ENCODE measurements at regions not wholly inside any gene's neighbourhood (a gene's known extent, or its start where the extent isn't known, plus 50 kb on each side); places are given as distances from the start of the nearest gene placed in this dataset.

DNA sequence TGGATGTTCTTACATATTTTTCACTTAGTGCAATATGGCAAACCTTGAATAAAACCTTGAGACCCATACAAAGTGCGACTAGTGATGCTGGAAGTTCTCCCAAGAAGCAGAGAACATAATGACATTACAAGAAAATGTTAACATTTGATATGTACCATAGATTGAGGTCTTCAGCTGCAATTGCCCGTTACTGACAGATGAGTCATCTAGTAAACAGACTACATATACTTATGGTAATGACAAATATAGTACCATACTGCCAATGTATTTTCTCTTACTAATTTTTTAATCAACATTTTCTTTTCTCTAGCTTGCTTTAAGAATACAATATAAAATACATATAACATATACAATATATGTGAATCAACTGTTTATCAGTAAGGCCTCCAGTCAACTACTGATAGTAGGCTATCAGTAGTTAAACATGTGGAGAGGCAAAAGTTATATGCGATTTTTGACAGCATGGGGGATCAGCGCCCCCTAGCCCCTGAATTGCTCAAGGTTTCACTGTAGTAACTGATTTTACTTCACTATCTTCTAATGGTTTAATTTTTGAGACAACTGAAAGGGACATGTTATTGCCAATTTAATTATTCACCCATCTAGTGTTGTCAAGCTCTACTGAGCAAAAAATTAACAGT lies 166.7 kb upstream of the ADGRB3 start:
- peaks cover 0 to 2% (median 0%) of the 10 kb centered on the region in 3 donors for H3K9me3 Mint-ChIP-seq
- H3K4me1 Mint-ChIP-seq = no peaks in the 10 kb centered on the region
- no peaks in the 10 kb centered on the region for H3K36me3 Mint-ChIP-seq
- no peak overlapping the region for H3K4me3 Mint-ChIP-seq
- H3K27ac Mint-ChIP-seq = no peak overlapping the region
- H3K27me3 Mint-ChIP-seq = no peaks in the 10 kb centered on the region

DNA sequence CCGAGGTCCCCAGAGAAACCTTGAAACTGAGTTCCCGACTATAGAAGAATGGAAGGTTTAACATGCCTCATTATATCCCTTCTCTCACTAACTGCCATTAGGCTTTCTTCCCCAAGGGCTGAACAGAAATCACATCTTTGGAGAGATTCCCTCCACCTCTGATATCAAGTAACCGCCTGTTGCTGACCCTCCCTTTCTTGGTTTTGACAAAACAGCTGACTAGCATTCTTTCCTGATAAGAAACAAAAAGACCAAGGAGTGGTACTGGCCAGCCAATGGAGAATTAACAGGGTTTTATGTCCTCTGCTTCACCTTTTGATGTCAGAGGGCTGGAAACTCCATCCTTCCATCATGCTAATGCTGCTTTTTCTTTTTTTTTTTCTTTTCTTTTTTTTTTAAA lies 176.6 kb upstream of the ADGRB3 start:
- Mint-ChIP-seq H3K4me1 (no peaks in the 10 kb centered on the region), H3K4me3 (no peak overlapping the region)

DNA sequence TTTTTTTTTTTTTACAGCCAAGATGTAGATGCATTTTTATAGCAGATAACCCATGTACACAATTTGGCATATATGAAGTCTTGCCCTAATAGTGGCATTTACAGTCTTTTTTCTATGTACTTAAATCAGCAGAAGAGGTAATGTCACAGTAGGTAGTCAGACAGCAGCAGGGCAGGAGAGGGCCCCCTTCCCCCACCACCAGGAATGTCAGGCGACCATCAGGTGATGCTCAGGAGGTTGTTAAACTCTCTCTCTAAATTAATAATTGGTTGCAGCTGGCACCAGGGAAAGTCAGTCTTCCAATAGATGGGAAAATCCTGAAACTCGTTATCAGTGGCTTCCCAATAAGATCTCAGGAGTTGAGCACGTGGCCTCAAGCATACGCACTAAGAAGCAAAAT lies 188.0 kb upstream of the ADGRB3 start:
- no peaks in the 10 kb centered on the region for H3K4me1 Mint-ChIP-seq
- peaks cover 0 to 4% (median 0%) of the 10 kb centered on the region in 3 donors for H3K9me3 Mint-ChIP-seq
- no peaks in the 10 kb centered on the region for H3K36me3 Mint-ChIP-seq
- no peak overlapping the region for H3K4me3 Mint-ChIP-seq
- no peak overlapping the region for H3K27ac Mint-ChIP-seq
- H3K27me3 Mint-ChIP-seq = no peaks in the 10 kb centered on the region

More for the DNA sequence above, 176.6 kb upstream of the ADGRB3 start:
- H3K27me3 Mint-ChIP-seq = no peaks in the 10 kb centered on the region
- H3K27ac Mint-ChIP-seq = no peak overlapping the region
- peaks cover 2 to 12% (median 5%) of the 10 kb centered on the region in 3 donors for H3K9me3 Mint-ChIP-seq
- H3K36me3 Mint-ChIP-seq = no peaks in the 10 kb centered on the region

DNA sequence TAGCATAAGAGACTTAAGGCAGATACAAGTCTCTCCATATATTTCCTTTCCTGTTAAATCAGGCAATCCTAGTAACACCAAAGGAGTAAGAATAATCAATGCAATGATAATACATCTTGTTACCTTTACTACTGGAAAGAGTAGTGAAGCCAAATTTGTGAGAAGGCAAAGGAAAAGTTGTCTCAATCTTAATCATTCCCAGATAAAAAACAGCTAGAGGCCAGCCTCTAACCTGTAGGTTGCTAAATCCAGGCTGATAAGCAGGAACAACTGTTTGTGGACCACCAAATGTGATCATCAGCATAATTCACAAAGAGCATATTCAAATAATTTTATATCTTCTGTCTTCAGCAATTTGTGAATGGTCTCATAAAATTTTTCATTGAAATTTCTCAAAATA lies 189.2 kb upstream of the ADGRB3 start:
- H3K4me3 Mint-ChIP-seq = no peak overlapping the region
- peaks cover 0 to 4% (median 0%) of the 10 kb centered on the region in 3 donors for H3K9me3 Mint-ChIP-seq
- H3K27ac Mint-ChIP-seq = no peak overlapping the region
- no peaks in the 10 kb centered on the region for H3K27me3 Mint-ChIP-seq
- H3K4me1 Mint-ChIP-seq = no peaks in the 10 kb centered on the region
- H3K36me3 Mint-ChIP-seq = no peaks in the 10 kb centered on the region

DNA sequence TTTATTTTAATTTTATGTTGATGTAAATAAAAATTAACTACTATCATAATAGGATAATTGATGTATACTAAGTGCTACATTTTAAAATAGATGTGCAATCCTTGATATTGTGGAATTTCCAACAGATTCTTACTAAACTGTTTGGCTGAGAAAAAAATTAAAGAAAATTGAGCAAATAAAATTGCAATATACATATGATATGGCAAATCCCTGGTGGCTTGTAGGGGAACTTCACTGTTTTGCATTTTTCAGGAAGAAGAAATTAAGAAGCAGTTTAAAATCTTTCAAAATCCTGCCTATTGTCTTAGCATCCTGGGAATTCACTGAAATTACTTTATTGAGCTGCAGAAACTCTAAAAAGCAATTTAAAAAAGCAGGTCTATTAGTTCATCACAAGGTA lies 191.4 kb upstream of the ADGRB3 start:
- no peak overlapping the region for H3K27ac Mint-ChIP-seq
- no peaks in the 10 kb centered on the region for H3K27me3 Mint-ChIP-seq
- H3K4me1 Mint-ChIP-seq = no peaks in the 10 kb centered on the region
- peaks cover 0 to 4% (median 0%) of the 10 kb centered on the region in 3 donors for H3K9me3 Mint-ChIP-seq
- H3K4me3 Mint-ChIP-seq = no peak overlapping the region
- H3K36me3 Mint-ChIP-seq = no peaks in the 10 kb centered on the region

DNA sequence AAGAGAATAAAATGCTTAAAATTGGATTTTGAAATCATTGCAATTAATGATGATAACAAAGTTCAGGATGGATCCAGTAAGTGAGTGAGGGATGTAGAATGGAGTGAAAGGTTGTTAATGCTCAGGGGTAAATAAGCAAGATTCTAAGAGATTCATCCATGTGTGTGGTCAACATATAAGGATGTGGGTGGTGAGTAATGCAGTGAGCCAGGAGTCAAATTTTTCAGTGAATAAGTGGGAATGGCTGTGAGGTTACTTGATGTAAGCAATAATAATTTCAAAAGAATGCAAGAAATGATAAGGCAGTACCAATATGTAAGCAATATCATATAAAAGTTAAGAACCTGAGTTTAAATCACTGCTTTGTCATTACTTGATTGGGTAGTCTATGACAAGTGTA lies 207.5 kb upstream of the ADGRB3 start:
- no peak overlapping the region for H3K4me3 Mint-ChIP-seq
- no peaks in the 10 kb centered on the region for H3K36me3 Mint-ChIP-seq
- H3K9me3 Mint-ChIP-seq = peaks cover 0 to 4% (median 0%) of the 10 kb centered on the region in 3 donors
- H3K4me1 Mint-ChIP-seq = no peaks in the 10 kb centered on the region
- no peaks in the 10 kb centered on the region for H3K27me3 Mint-ChIP-seq
- no peak overlapping the region for H3K27ac Mint-ChIP-seq

DNA sequence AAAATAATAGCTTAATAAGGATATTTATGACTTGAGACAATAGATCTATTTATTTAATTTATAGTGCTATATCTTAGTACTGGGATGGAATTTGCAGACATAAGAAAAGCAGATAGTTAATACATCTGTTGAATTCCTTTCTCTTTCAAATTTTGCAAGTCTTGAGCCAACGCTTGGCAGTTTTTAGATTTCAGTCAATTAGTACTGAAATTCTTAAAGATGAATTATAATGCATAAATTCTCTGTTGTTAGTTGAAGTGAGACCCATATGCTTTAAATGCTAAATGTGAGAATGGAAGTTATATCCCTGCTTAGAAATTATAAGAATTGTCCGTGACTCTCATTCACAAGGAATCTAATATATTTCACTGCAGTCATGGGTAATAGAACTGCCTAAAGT lies 225.1 kb upstream of the ADGRB3 start:
- Mint-ChIP-seq H3K27ac (no peak overlapping the region), H3K27me3 (no peaks in the 10 kb centered on the region), H3K9me3 (peaks cover 0 to 7% (median 2%) of the 10 kb centered on the region in 3 donors), H3K4me3 (no peak overlapping the region), H3K36me3 (no peaks in the 10 kb centered on the region), H3K4me1 (no peaks in the 10 kb centered on the region)

DNA sequence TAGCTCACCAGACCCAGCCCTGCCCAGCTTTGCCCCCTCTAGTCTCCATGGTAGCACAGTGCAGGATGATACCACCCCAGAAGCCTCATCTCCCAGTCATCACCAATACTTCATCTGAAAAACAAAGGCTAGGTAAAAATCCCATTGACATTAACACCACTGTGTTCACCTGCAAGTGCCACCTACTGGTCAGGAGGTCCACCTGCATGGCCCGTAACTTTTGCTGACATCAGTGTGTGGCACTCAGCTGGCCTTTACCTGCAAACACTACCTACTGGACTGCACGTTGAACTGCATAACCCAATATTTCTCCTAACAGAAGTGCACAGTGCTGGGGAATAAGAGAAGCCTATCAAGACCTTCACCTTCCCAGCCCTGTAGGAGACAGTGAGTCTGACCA lies 234.7 kb upstream of the ADGRB3 start:
- H3K4me3 Mint-ChIP-seq = no peak overlapping the region
- no peaks in the 10 kb centered on the region for H3K27me3 Mint-ChIP-seq
- H3K36me3 Mint-ChIP-seq = no peaks in the 10 kb centered on the region
- peaks cover 1 to 29% (median 13%) of the 10 kb centered on the region in 3 donors for H3K9me3 Mint-ChIP-seq
- no peak overlapping the region for H3K27ac Mint-ChIP-seq
- H3K4me1 Mint-ChIP-seq = no peaks in the 10 kb centered on the region

DNA sequence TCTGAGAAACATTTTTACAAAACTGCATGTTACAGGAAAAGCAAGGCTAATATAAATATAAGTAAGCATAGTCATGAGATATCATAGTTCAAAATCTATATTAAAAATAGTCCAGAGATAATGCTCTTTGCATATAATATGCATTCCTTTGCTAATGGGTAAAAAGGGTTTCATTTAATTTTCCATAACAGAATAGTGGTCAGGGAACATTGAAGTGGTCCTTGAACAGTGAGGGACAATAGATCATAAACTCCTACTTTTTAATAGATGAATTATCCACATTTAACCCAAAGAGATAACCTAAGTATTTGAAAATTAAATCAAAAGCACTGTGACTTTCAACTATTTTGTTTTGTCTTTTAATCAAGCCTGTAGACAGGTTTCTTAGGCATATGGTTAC lies 243.1 kb upstream of the ADGRB3 start:
- H3K27me3 Mint-ChIP-seq = no peaks in the 10 kb centered on the region
- H3K27ac Mint-ChIP-seq = no peak overlapping the region
- no peaks in the 10 kb centered on the region for H3K4me1 Mint-ChIP-seq
- no peaks in the 10 kb centered on the region for H3K36me3 Mint-ChIP-seq
- H3K4me3 Mint-ChIP-seq = no peak overlapping the region
- peaks cover 2 to 7% (median 2%) of the 10 kb centered on the region in 3 donors for H3K9me3 Mint-ChIP-seq

DNA sequence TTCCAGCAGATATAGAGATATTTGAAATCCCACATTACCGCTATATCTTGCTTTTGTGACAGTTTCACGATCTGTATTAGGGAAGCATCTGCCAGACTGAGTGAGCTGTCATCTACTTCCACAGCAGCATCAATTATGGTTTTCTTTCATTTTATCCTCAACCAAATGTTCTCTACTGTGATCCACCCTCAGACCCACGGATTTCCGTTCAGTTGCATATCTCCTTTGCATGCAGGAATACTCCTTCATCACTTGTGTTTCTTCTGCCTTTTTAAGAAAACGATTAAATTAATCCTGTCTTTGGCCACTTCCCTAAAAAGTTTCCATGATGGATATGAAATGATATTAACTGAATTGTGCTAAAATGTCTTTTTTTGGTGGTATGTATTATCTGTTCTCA lies 262.1 kb upstream of the ADGRB3 start:
- H3K27me3 Mint-ChIP-seq = no peaks in the 10 kb centered on the region
- no peaks in the 10 kb centered on the region for H3K4me1 Mint-ChIP-seq
- H3K4me3 Mint-ChIP-seq = no peak overlapping the region
- no peaks in the 10 kb centered on the region for H3K36me3 Mint-ChIP-seq
- peaks cover 0 to 4% (median 0%) of the 10 kb centered on the region in 3 donors for H3K9me3 Mint-ChIP-seq
- H3K27ac Mint-ChIP-seq = no peak overlapping the region

DNA sequence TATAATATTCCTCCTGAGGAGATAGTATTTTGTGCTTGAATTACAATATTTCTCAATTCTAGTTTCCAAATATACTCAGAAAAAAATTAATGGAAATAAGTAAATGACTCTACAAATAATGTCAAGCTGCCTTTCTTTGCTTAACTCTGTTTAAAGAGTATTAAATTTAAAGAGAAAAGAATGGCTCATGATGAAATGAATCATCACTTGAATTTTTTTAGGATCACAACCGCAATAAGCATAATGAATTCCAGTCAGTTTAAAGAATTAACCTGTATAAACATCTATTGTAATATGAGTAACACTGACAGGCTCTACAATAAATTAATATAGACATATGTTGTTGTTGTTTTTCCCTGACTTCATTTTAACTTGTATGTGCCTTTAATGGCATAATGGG lies 266.2 kb upstream of the ADGRB3 start:
- Mint-ChIP-seq H3K4me1 (no peaks in the 10 kb centered on the region), H3K27ac (no peak overlapping the region), H3K36me3 (no peaks in the 10 kb centered on the region)

DNA sequence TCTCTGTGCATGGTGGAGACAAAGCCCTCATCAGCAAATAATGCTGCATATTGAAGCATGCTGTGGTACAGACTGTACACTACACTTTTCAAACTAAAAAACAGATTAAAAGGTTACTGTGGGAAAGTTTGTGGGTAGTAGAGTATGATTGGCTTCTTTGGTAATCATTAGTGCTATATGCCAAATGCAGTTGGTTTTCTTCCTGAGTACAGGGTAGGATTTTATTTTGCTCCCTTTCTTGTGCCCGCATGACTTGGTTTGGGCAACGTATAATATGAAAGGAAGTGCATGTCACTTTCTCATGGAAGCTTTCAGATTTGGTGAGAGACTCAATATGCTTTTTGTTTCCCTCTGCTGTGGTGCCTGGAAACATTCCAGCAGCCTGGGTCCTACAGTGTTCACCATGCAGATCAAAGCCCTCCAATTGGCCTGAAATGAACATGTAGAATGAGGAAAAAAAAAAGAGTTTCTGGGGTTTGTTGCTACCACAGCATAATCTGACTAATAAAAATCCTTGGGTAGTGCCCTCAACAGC lies 270.7 kb upstream of the ADGRB3 start:
- no peaks in the 10 kb centered on the region for H3K27me3 Mint-ChIP-seq
- H3K9me3 Mint-ChIP-seq = peaks cover 1 to 9% (median 2%) of the 10 kb centered on the region in 3 donors
- H3K4me1 Mint-ChIP-seq = no peaks in the 10 kb centered on the region
- no peaks in the 10 kb centered on the region for H3K36me3 Mint-ChIP-seq
- H3K27ac Mint-ChIP-seq = no peak overlapping the region
- no peak overlapping the region for H3K4me3 Mint-ChIP-seq

More for the DNA sequence above, 266.2 kb upstream of the ADGRB3 start:
- H3K4me3 Mint-ChIP-seq = no peak overlapping the region
- H3K27me3 Mint-ChIP-seq = no peaks in the 10 kb centered on the region
- H3K9me3 Mint-ChIP-seq = peaks cover 0 to 6% (median 1%) of the 10 kb centered on the region in 3 donors

DNA sequence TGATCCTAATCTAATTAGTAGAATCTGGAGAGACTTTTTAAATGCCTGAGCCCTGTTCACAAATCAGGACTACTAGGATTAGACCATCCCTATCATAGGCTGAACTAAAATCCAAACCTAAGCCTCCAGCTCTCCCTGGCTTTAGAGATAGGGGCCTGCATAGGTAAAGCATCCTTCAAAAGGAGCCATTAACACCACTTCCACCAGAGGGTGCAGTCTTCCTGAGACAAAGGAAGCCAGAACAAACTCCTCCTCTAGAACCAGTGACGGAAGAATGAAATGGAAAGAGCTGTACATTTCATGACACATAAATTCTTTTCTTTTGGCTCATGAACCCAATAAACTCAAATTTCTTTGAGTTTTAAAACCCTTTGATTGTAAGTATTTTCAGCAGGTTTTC lies 291.2 kb upstream of the ADGRB3 start:
- peaks cover 0 to 2% (median 0%) of the 10 kb centered on the region in 3 donors for H3K9me3 Mint-ChIP-seq
- no peak overlapping the region for H3K4me3 Mint-ChIP-seq
- no peaks in the 10 kb centered on the region for H3K27me3 Mint-ChIP-seq
- no peaks in the 10 kb centered on the region for H3K4me1 Mint-ChIP-seq
- H3K27ac Mint-ChIP-seq = no peak overlapping the region
- no peaks in the 10 kb centered on the region for H3K36me3 Mint-ChIP-seq

DNA sequence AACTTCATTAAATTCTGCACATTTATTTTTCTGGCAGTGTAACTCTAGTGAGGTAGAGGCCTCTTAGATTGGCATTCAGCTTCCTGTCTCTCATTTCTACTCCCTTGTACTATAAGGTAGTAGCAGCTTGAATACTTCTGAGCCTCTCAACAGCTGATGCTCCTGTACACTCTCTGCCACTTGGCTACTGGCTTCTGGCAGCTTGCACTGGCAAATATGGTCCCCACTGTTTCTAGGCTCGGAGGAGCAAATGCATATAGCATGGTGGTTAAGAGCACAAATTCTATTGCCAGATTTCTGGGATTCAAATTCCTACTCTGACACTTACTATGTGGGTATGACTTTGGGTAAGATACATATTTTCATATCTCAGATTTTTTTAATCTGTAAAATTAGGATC lies 292.8 kb upstream of the ADGRB3 start:
- Mint-ChIP-seq H3K36me3 (no peaks in the 10 kb centered on the region), H3K4me1 (no peaks in the 10 kb centered on the region), H3K9me3 (peaks cover 0 to 2% (median 0%) of the 10 kb centered on the region in 3 donors), H3K27me3 (no peaks in the 10 kb centered on the region), H3K27ac (no peak overlapping the region), H3K4me3 (no peak overlapping the region)

DNA sequence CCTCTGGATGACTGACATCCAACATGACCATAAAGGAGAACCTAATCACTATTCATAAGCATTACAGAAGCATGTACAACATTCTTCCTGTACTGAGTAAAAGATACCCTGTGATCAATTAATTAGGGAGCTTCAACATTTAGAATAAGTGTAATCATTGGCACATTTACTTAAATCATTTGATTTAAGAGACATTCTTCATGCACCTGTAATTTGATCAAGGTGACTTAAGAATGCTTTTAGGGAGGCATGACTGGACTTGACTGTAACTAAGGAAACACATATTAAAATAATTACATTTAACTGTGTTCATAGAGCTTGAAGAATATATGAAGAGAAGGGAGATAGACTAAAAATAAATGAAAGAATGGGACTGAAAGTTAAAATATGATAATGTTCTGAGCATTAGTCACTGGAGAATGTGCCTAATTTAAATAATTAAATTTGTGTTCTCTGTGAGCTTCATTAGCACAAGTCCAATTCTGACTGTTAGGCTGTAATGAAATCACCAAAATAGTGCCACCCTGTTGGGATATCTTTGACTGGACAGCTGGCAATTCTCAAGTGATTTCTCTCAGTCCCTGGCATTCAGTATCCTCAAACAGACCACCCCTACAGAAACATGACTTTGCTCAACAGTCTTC lies 295.5 kb upstream of the ADGRB3 start:
- Mint-ChIP-seq H3K27ac (no peak overlapping the region), H3K4me1 (no peaks in the 10 kb centered on the region), H3K36me3 (no peaks in the 10 kb centered on the region), H3K27me3 (no peaks in the 10 kb centered on the region), H3K9me3 (no peaks in the 10 kb centered on the region), H3K4me3 (no peak overlapping the region)

DNA sequence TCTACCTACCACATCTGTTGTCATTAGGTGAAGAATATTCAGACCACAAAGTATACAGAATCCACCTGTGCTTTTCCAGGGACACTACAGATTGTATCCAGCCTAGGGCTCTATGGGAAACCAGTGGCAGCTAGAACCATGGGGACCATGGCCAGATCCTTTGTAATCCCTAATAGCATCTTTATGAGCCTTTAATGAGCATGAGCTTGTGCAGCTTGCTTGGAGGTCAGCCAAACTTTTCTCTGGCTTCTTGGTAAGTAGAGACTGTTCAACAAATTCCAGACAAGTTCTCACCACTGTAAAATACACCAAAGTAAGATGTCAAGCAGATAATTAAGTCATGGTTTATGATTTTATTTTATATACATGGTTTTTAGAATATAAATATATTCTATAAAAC lies 301.6 kb upstream of the ADGRB3 start:
- Mint-ChIP-seq H3K27me3 (no peaks in the 10 kb centered on the region), H3K4me1 (no peaks in the 10 kb centered on the region), H3K27ac (no peak overlapping the region), H3K4me3 (no peak overlapping the region), H3K36me3 (no peaks in the 10 kb centered on the region), H3K9me3 (no peaks in the 10 kb centered on the region)
